ENCODE measurements at regions not wholly inside any gene's neighbourhood (a gene's known extent, or its start where the extent isn't known, plus 50 kb on each side); places are given as distances from the start of the nearest gene placed in this dataset.

GRCh38 chr21:29228306-29228705, 70.4 kb upstream of the BACH1 start:
- no peak for DNase-seq
- Histone ChIP-seq H3K27me3 (ENCODE audit: control insufficient read depth in 3 of 3, insufficient read depth in 3 of 3, low read length in 3 of 3) (no peaks in the 10 kb centered on the region), H3K27ac (ENCODE audit: low read depth in 1 of 3, low read length in 2 of 3) (no peak overlapping the region), H3K9me3 (ENCODE audit: control insufficient read depth in 2 of 2, insufficient read depth in 1 of 2, low read depth in 1 of 2, low read length in 1 of 2) (no peaks in the 10 kb centered on the region), H3K36me3 (ENCODE audit: control insufficient read depth in 3 of 3, insufficient read depth in 2 of 3, low read depth in 1 of 3, low read length in 3 of 3) (no peaks in the 10 kb centered on the region), H3K4me1 (ENCODE audit: control insufficient read depth in 3 of 3, insufficient read depth in 2 of 3, low read depth in 1 of 3, low read length in 2 of 3) (no peaks in the 10 kb centered on the region), H3K4me3 (ENCODE audit: low read depth in 1 of 3, low read length in 3 of 3) (no peak overlapping the region)
- WGBS, 3 donors, result 73 to 82% (median 78%) methylated on average over 2 of the region's 2 CpGs
- no peak for FAIRE-seq

- FAIRE-seq (no peak), DNase-seq (no peak)
- Histone ChIP-seq H3K36me3 (ENCODE audit: control insufficient read depth in 3 of 3, insufficient read depth in 2 of 3, low read depth in 1 of 3, low read length in 3 of 3) (no peaks in the 10 kb centered on the region), H3K27me3 (ENCODE audit: control insufficient read depth in 3 of 3, insufficient read depth in 3 of 3, low read length in 3 of 3) (no peaks in the 10 kb centered on the region), H3K9me3 (ENCODE audit: control insufficient read depth in 2 of 2, insufficient read depth in 1 of 2, low read depth in 1 of 2, low read length in 1 of 2) (peaks cover 0 to 4% of the 10 kb centered on the region in 2 donors), H3K27ac (ENCODE audit: low read depth in 1 of 3, low read length in 2 of 3) (no peak overlapping the region), H3K4me3 (ENCODE audit: low read depth in 1 of 3, low read length in 3 of 3) (no peak overlapping the region), H3K4me1 (ENCODE audit: control insufficient read depth in 3 of 3, insufficient read depth in 2 of 3, low read depth in 1 of 3, low read length in 2 of 3) (no peaks in the 10 kb centered on the region)
- 72 to 83% (median 82%) methylated on average over 3 of the region's 3 CpGs for WGBS, 3 donors
Observed at GRCh38 chr21:29230551-29231261, 68.0 kb upstream of the BACH1 start.

GRCh38 chr21:29231756-29232529, 66.8 kb upstream of the BACH1 start:
- DNase-seq (no peak), FAIRE-seq (no peak)
- no peak overlapping the region for H3K27ac ChIP-seq (ENCODE audit: low read depth in 1 of 3, low read length in 2 of 3)
- H3K9me3 ChIP-seq (ENCODE audit: control insufficient read depth in 2 of 2, insufficient read depth in 1 of 2, low read depth in 1 of 2, low read length in 1 of 2), result peaks cover 0 to 4% of the 10 kb centered on the region in 2 donors
- no peaks in the 10 kb centered on the region for H3K27me3 ChIP-seq (ENCODE audit: control insufficient read depth in 3 of 3, insufficient read depth in 3 of 3, low read length in 3 of 3)
- 86 to 89% (median 88%) methylated on average over 6 of the region's 6 CpGs for WGBS, 3 donors
- H3K36me3 ChIP-seq (ENCODE audit: control insufficient read depth in 3 of 3, insufficient read depth in 2 of 3, low read depth in 1 of 3, low read length in 3 of 3), result peaks cover 0 to 2% (median 0%) of the 10 kb centered on the region in 3 donors
- no peak overlapping the region for H3K4me3 ChIP-seq (ENCODE audit: low read depth in 1 of 3, low read length in 3 of 3)
- H3K4me1 ChIP-seq (ENCODE audit: control insufficient read depth in 3 of 3, insufficient read depth in 2 of 3, low read depth in 1 of 3, low read length in 2 of 3), result no peaks in the 10 kb centered on the region

- peaks cover 0 to 4% of the 10 kb centered on the region in 2 donors for H3K9me3 ChIP-seq (ENCODE audit: control insufficient read depth in 2 of 2, insufficient read depth in 1 of 2, low read depth in 1 of 2, low read length in 1 of 2)
- 77 to 86% (median 85%) methylated on average over 8 of the region's 8 CpGs for WGBS, 3 donors
- FAIRE-seq, result no peak
- H3K27me3 ChIP-seq (ENCODE audit: control insufficient read depth in 3 of 3, insufficient read depth in 3 of 3, low read length in 3 of 3), result no peaks in the 10 kb centered on the region
- H3K4me1 ChIP-seq (ENCODE audit: control insufficient read depth in 3 of 3, insufficient read depth in 2 of 3, low read depth in 1 of 3, low read length in 2 of 3), result peaks cover 0 to 3% (median 0%) of the 10 kb centered on the region in 3 donors
- H3K27ac ChIP-seq (ENCODE audit: low read depth in 1 of 3, low read length in 2 of 3), result no peak overlapping the region
- no peak for DNase-seq
- no peak overlapping the region for H3K4me3 ChIP-seq (ENCODE audit: low read depth in 1 of 3, low read length in 3 of 3)
- H3K36me3 ChIP-seq (ENCODE audit: control insufficient read depth in 3 of 3, insufficient read depth in 2 of 3, low read depth in 1 of 3, low read length in 3 of 3), result peaks cover 0 to 2% (median 0%) of the 10 kb centered on the region in 3 donors
Observed at GRCh38 chr21:29232530-29233255, 66.0 kb upstream of the BACH1 start.

- DNase-seq, result no peak
- peaks cover 0 to 3% (median 0%) of the 10 kb centered on the region in 3 donors for H3K4me1 ChIP-seq (ENCODE audit: control insufficient read depth in 3 of 3, insufficient read depth in 2 of 3, low read depth in 1 of 3, low read length in 2 of 3)
- H3K9me3 ChIP-seq (ENCODE audit: control insufficient read depth in 2 of 2, insufficient read depth in 1 of 2, low read depth in 1 of 2, low read length in 1 of 2), result peaks cover 0 to 4% of the 10 kb centered on the region in 2 donors
- H3K27ac ChIP-seq (ENCODE audit: low read depth in 1 of 3, low read length in 2 of 3), result no peak overlapping the region
- no peak for FAIRE-seq
- H3K27me3 ChIP-seq (ENCODE audit: control insufficient read depth in 3 of 3, insufficient read depth in 3 of 3, low read length in 3 of 3), result no peaks in the 10 kb centered on the region
- peaks cover 0 to 2% (median 0%) of the 10 kb centered on the region in 3 donors for H3K36me3 ChIP-seq (ENCODE audit: control insufficient read depth in 3 of 3, insufficient read depth in 2 of 3, low read depth in 1 of 3, low read length in 3 of 3)
- no peak overlapping the region for H3K4me3 ChIP-seq (ENCODE audit: low read depth in 1 of 3, low read length in 3 of 3)
- WGBS, 3 donors, result 57 to 67% (median 65%) methylated on average over 7 of the region's 7 CpGs
Observed at GRCh38 chr21:29233256-29233546, 65.5 kb upstream of the BACH1 start.

GRCh38 chr21:29233611-29234540, 64.8 kb upstream of the BACH1 start:
- H3K4me1 ChIP-seq (ENCODE audit: control insufficient read depth in 3 of 3, insufficient read depth in 2 of 3, low read depth in 1 of 3, low read length in 2 of 3), result peaks cover 0 to 3% (median 0%) of the 10 kb centered on the region in 3 donors
- peaks cover 0 to 4% of the 10 kb centered on the region in 2 donors for H3K9me3 ChIP-seq (ENCODE audit: control insufficient read depth in 2 of 2, insufficient read depth in 1 of 2, low read depth in 1 of 2, low read length in 1 of 2)
- FAIRE-seq (no peak), DNase-seq (no peak)
- peaks cover 0 to 2% (median 0%) of the 10 kb centered on the region in 3 donors for H3K36me3 ChIP-seq (ENCODE audit: control insufficient read depth in 3 of 3, insufficient read depth in 2 of 3, low read depth in 1 of 3, low read length in 3 of 3)
- H3K4me3 ChIP-seq (ENCODE audit: low read depth in 1 of 3, low read length in 3 of 3), result no peak overlapping the region
- H3K27me3 ChIP-seq (ENCODE audit: control insufficient read depth in 3 of 3, insufficient read depth in 3 of 3, low read length in 3 of 3), result no peaks in the 10 kb centered on the region
- WGBS, 3 donors, result 81 to 85% (median 83%) methylated on average over 11 of the region's 11 CpGs
- no peak overlapping the region for H3K27ac ChIP-seq (ENCODE audit: low read depth in 1 of 3, low read length in 2 of 3)

GRCh38 chr21:29235714-29236197, 63.0 kb upstream of the BACH1 start:
- DNase-seq (no peak), FAIRE-seq (no peak)
- peaks cover 0 to 2% (median 0%) of the 10 kb centered on the region in 3 donors for H3K36me3 ChIP-seq (ENCODE audit: control insufficient read depth in 3 of 3, insufficient read depth in 2 of 3, low read depth in 1 of 3, low read length in 3 of 3)
- H3K27me3 ChIP-seq (ENCODE audit: control insufficient read depth in 3 of 3, insufficient read depth in 3 of 3, low read length in 3 of 3), result no peaks in the 10 kb centered on the region
- 63 to 77% (median 64%) methylated on average over 4 of the region's 4 CpGs for WGBS, 3 donors
- H3K4me1 ChIP-seq (ENCODE audit: control insufficient read depth in 3 of 3, insufficient read depth in 2 of 3, low read depth in 1 of 3, low read length in 2 of 3), result peaks cover 0 to 3% (median 0%) of the 10 kb centered on the region in 3 donors
- no peak overlapping the region for H3K4me3 ChIP-seq (ENCODE audit: low read depth in 1 of 3, low read length in 3 of 3)
- peaks cover 0 to 4% of the 10 kb centered on the region in 2 donors for H3K9me3 ChIP-seq (ENCODE audit: control insufficient read depth in 2 of 2, insufficient read depth in 1 of 2, low read depth in 1 of 2, low read length in 1 of 2)
- peak overlapping the region in 1 of 3 donors; percentile 42 for H3K27ac ChIP-seq (ENCODE audit: low read depth in 1 of 3, low read length in 2 of 3)

Measured in small intestine (tissue), 7 donors.